GM23248 (cell line): ENCODE measurements at regions not wholly inside any gene's neighbourhood (a gene's known extent, or its start where the extent isn't known, plus 50 kb on each side); places are given as distances from the start of the nearest gene placed in this dataset.

ENCODE experiments used
- EZH2 ChIP-seq: fragments of 200-600 bp; sonication (generic); IDR thresholded peaks from 2 replicates; pipeline ENCODE4 v1.6.1; 2018; ENCODE audit warnings: antibody characterized with exemption, mild to moderate bottlenecking; ENCODE audit not compliant: insufficient read depth, poor library complexity, severe bottlenecking
- EZH2phosphoT487 ChIP-seq: fragments of 200-600 bp; sonication (generic); IDR thresholded peaks from 2 replicates; pipeline ENCODE4 v1.6.1; 2018; ENCODE audit warnings: antibody characterized with exemption, moderate library complexity, mild to moderate bottlenecking, low read depth; ENCODE audit not compliant: insufficient read depth

DNA sequence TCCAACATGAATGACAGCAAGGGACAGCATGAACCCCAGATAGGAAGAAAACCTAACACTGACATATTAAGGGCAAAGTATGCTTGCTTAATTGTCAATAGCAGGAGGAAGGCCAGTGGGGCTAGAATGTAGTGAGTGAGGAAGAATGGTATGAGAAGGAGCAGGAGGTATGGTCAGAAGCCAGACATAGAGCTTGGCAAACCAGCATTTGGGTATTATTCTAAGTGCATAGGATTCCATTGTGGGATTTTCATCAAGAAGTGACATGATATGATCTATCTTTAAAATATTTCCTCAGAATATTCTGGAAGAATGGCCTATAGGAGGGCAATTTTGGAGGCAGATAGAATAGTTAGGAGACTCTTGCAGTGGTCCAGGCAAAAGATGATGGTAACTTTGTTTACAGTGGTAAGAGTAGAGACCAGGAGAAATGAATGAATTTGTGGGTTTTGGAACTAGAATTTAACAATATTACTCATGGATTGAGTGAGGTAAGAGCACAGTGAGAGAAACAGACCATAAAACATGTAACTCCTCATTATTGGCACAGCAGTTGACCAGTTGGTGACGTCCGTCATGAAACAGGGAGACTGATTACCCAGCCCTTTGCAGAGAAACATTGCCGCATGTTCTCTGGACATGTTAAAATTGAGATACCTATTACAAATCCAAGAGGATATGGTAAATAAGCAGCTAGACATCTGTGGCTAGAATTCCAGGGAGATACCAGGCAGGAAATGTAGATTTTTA, 246.5 kb upstream of the HS3ST1 start:
- TF ChIP-seq EZH2 (no peak), EZH2phosphoT487 (no peak)
